ENCODE measurements at regions not wholly inside any gene's neighbourhood (a gene's known extent, or its start where the extent isn't known, plus 50 kb on each side); places are given as distances from the start of the nearest gene placed in this dataset.

GRCh38 chr4:123031664-123032063 lies 109.3 kb upstream of the NUDT6 start:
- DNase-seq = no peak

- DNase-seq = no peak
These were observed 111.6 kb upstream of the NUDT6 start for GRCh38 chr4:123034023-123034422.

- no peak for DNase-seq
These were observed 112.8 kb upstream of the NUDT6 start for GRCh38 chr4:123035239-123035638.

- DNase-seq = no peak
These were observed 115.4 kb upstream of the NUDT6 start for GRCh38 chr4:123037804-123038203.

GRCh38 chr4:123042095-123042494 lies 119.7 kb upstream of the NUDT6 start:
- DNase-seq = no peak

GRCh38 chr4:123043013-123043412 lies 120.6 kb upstream of the NUDT6 start:
- DNase-seq = no peak

- DNase-seq = no peak
These were observed 121.5 kb upstream of the NUDT6 start for GRCh38 chr4:123043793-123044425.

GRCh38 chr4:123046096-123046495 lies 123.7 kb upstream of the NUDT6 start:
- no peak for DNase-seq

- no peak for DNase-seq
These were observed 127.6 kb upstream of the NUDT6 start for GRCh38 chr4:123050018-123050417.

- DNase-seq = no peak
These were observed 129.6 kb upstream of the NUDT6 start for GRCh38 chr4:123052007-123052406.

- DNase-seq = no peak
These were observed 133.5 kb upstream of the NUDT6 start for GRCh38 chr4:123055943-123056342.

- no peak for DNase-seq
These were observed 137.8 kb upstream of the NUDT6 start for GRCh38 chr4:123060039-123060770.

GRCh38 chr4:123064390-123064789 lies 142.0 kb upstream of the NUDT6 start:
- no peak for DNase-seq

- no peak for DNase-seq
These were observed 145.7 kb upstream of the NUDT6 start for GRCh38 chr4:123068081-123068480.

GRCh38 chr4:123072060-123072459 lies 149.7 kb upstream of the NUDT6 start:
- DNase-seq = no peak

- no peak for DNase-seq
These were observed 151.3 kb upstream of the NUDT6 start for GRCh38 chr4:123073650-123074049.

- no peak for DNase-seq
These were observed 154.9 kb upstream of the NUDT6 start for GRCh38 chr4:123077330-123077729.

- DNase-seq = no peak
These were observed 159.6 kb upstream of the NUDT6 start for GRCh38 chr4:123081971-123082370.

GRCh38 chr4:123083646-123084045 lies 161.2 kb upstream of the NUDT6 start:
- DNase-seq = no peak

GRCh38 chr4:123088501-123088900 lies 166.1 kb upstream of the NUDT6 start:
- DNase-seq = no peak

GRCh38 chr4:123090886-123091285 lies 168.5 kb upstream of the NUDT6 start:
- no peak for DNase-seq

GRCh38 chr4:123092586-123092985 lies 170.2 kb upstream of the NUDT6 start:
- DNase-seq = no peak

GRCh38 chr4:123093236-123093635 lies 170.8 kb upstream of the NUDT6 start:
- no peak for DNase-seq

- DNase-seq = no peak
These were observed 173.6 kb upstream of the NUDT6 start for GRCh38 chr4:123096038-123096437.

Measured in DMS153 (cell line).